Urinary bladder (tissue), 3 donors: ENCODE measurements at regions not wholly inside any gene's neighbourhood (a gene's known extent, or its start where the extent isn't known, plus 50 kb on each side); places are given as distances from the start of the nearest gene placed in this dataset.

Experiments
- DNase-seq: peaks from one replicate; pipeline ENCODE4 v3.0.0-alpha.2; 2015; ENCODE audit errors: extremely low spot score
- H3K27ac ChIP-seq: one replicate; pipeline ENCODE4 v1.5.1; 2013; ENCODE audit warnings: low read depth, mild to moderate bottlenecking, moderate library complexity
- H3K36me3 ChIP-seq: one replicate; pipeline ENCODE4 v1.6.1; 2013; ENCODE audit warnings: mild to moderate bottlenecking, moderate library complexity; ENCODE audit not compliant: insufficient read depth
- H3K4me1 ChIP-seq: one replicate; pipeline ENCODE4 v1.6.1; 2013; ENCODE audit warnings: mild to moderate bottlenecking, moderate library complexity; ENCODE audit not compliant: insufficient read depth
- H3K4me3 ChIP-seq: one replicate; pipeline ENCODE4 v1.5.1; 2013; ENCODE audit warnings: low read depth, low read length
- WGBS: extraction: QIAGEN DNeasy Blood & Tissue Kit; methylation state at CpG from one replicate; pipeline ENCODE4 v1.1.7; 2013; 5-methylcytosine and 5-hydroxymethylcytosine counted together
- donor health status: healthy with polysubstance abuse.
- donor health status: healthy.

- Histone ChIP-seq H3K36me3 (no peaks in the 10 kb centered on the region), H3K4me1 (no peaks in the 10 kb centered on the region), H3K4me3 (no peak overlapping the region), H3K27ac (no peak overlapping the region)
- WGBS: 55% methylated on average over 8 of the region's 8 CpGs
- DNase-seq: no peak
Measured at GRCh38 chr12:98110536-98110935, 404.9 kb upstream of the TMPO start.

GRCh38 chr12:98113548-98113947 lies 401.8 kb upstream of the TMPO start:
- WGBS: 59% methylated on average over 2 of the region's 2 CpGs
- H3K36me3 ChIP-seq: no peaks in the 10 kb centered on the region
- H3K27ac ChIP-seq: no peak overlapping the region
- H3K4me3 ChIP-seq: no peak overlapping the region
- DNase-seq: no peak
- no peaks in the 10 kb centered on the region for H3K4me1 ChIP-seq

- no peaks in the 10 kb centered on the region for H3K36me3 ChIP-seq
- H3K27ac ChIP-seq: no peak overlapping the region
- 95% methylated on average over 4 of the region's 4 CpGs for WGBS
- H3K4me1 ChIP-seq: no peaks in the 10 kb centered on the region
- H3K4me3 ChIP-seq: no peak overlapping the region
- no peak for DNase-seq
Measured at GRCh38 chr12:98121963-98122362, 393.4 kb upstream of the TMPO start.

DNA sequence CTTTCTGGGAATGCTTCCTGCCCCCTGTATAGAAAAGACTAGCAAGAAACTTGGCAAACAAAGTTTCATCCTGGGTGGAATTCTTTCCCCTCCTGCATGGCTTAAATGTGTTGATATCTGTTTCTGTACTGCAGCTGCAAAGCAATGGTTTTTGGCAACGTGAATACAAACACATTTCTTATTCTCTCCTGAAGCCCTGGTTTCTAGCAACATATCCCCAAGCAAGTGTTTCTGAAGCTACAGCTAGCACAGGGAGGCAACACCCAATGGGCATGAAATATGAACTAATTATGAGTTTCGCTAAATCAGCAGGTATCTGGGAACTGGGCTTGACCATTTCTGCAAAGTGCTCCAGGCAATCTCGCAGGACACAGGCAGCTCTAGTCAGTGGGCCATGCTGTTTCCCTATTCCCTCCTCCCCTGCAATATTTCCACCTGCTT lies 392.3 kb upstream of the TMPO start:
- DNase-seq: no peak
- Histone ChIP-seq H3K36me3 (no peaks in the 10 kb centered on the region), H3K4me1 (no peaks in the 10 kb centered on the region), H3K4me3 (no peak overlapping the region), H3K27ac (no peak overlapping the region)
- WGBS: 23% methylated on average over 3 of the region's 3 CpGs

GRCh38 chr12:98126637-98127335 lies 388.6 kb upstream of the TMPO start:
- DNase-seq: no peak
- no peaks in the 10 kb centered on the region for H3K36me3 ChIP-seq
- 37% methylated on average over 12 of the region's 12 CpGs for WGBS

GRCh38 chr12:98127336-98127679 lies 388.1 kb upstream of the TMPO start:
- Histone ChIP-seq H3K27ac (no peak overlapping the region), H3K4me1 (no peaks in the 10 kb centered on the region), H3K4me3 (no peak overlapping the region), H3K36me3 (no peaks in the 10 kb centered on the region)
- no peak for DNase-seq
- 49% methylated on average over 3 of the region's 3 CpGs for WGBS

More at GRCh38 chr12:98126637-98127335, 388.6 kb upstream of the TMPO start:
- Histone ChIP-seq H3K27ac (no peak overlapping the region), H3K4me3 (no peak overlapping the region), H3K4me1 (no peaks in the 10 kb centered on the region)

- DNase-seq: no peak
- Histone ChIP-seq H3K36me3 (no peaks in the 10 kb centered on the region), H3K27ac (no peak overlapping the region)
Measured at GRCh38 chr12:98127854-98128253, 387.5 kb upstream of the TMPO start.

GRCh38 chr12:98136544-98136943 lies 378.8 kb upstream of the TMPO start:
- Histone ChIP-seq H3K36me3 (no peaks in the 10 kb centered on the region), H3K27ac (no peak overlapping the region), H3K4me3 (no peak overlapping the region), H3K4me1 (no peaks in the 10 kb centered on the region)
- WGBS: 54% methylated on average over 2 of the region's 2 CpGs
- no peak for DNase-seq

More at GRCh38 chr12:98127854-98128253, 387.5 kb upstream of the TMPO start:
- Histone ChIP-seq H3K4me3 (no peak overlapping the region), H3K4me1 (no peaks in the 10 kb centered on the region)

DNA sequence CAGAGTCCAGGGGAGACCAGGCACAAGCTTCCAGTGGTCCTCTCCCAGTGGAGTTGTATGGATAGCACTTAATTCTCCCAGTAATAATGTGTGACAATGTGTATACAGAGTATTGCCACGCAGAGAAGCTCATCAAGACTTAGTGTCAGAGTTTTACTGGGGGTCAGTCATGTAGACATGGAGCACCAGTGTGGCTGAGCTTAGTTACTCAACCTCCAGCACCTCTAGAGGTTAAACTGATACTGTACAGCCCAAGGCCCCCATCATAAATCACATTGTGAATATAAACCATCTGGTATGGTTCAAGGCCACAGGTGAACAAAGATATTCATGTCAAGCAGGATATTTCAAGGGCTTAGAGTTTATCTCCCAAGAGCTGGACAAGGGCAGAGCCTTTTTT lies 378.1 kb upstream of the TMPO start:
- no peak overlapping the region for H3K4me3 ChIP-seq
- H3K4me1 ChIP-seq: no peaks in the 10 kb centered on the region
- DNase-seq: no peak
- H3K27ac ChIP-seq: no peak overlapping the region
- H3K36me3 ChIP-seq: no peaks in the 10 kb centered on the region
- 51% methylated on average over 1 of the region's 1 CpG for WGBS

GRCh38 chr12:98144953-98145352 lies 370.4 kb upstream of the TMPO start:
- DNase-seq: no peak

DNA sequence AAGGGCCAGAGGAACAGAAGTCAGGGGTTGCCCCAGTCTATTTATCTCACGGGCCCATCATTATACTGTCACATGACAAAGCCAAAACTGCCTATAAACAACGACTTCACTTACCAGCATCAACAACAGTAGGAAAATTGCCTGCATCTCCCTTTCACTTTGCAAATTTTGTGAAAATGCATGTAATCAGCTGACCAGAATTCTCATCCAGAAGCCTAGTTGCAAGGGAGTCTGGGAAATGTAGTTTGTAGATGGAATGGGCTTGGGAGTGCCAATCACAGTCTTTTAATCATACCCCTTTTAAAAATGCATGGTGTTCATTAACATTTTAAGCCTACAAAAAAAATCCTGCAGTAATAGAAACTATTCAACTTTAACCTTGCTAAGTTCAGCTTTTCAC lies 369.3 kb upstream of the TMPO start:
- Histone ChIP-seq H3K27ac (no peak overlapping the region), H3K36me3 (peaks cover under 1% of the 10 kb centered on the region), H3K4me1 (no peaks in the 10 kb centered on the region), H3K4me3 (no peak overlapping the region)
- 81% methylated on average over 2 of the region's 2 CpGs for WGBS
- no peak for DNase-seq

More at GRCh38 chr12:98144953-98145352, 370.4 kb upstream of the TMPO start:
- Histone ChIP-seq H3K4me3 (no peak overlapping the region), H3K27ac (no peak overlapping the region), H3K36me3 (no peaks in the 10 kb centered on the region), H3K4me1 (no peaks in the 10 kb centered on the region)

GRCh38 chr12:98146487-98146886 lies 368.9 kb upstream of the TMPO start:
- WGBS: 77% methylated on average over 4 of the region's 4 CpGs

GRCh38 chr12:98149270-98149669 lies 366.1 kb upstream of the TMPO start:
- Histone ChIP-seq H3K4me1 (no peaks in the 10 kb centered on the region), H3K36me3 (peaks cover 1% of the 10 kb centered on the region), H3K4me3 (no peak overlapping the region), H3K27ac (no peak overlapping the region)
- DNase-seq: no peak

More at GRCh38 chr12:98146487-98146886, 368.9 kb upstream of the TMPO start:
- DNase-seq: no peak
- no peak overlapping the region for H3K27ac ChIP-seq
- H3K4me1 ChIP-seq: no peaks in the 10 kb centered on the region
- H3K4me3 ChIP-seq: no peak overlapping the region
- peaks cover 1% of the 10 kb centered on the region for H3K36me3 ChIP-seq

DNA sequence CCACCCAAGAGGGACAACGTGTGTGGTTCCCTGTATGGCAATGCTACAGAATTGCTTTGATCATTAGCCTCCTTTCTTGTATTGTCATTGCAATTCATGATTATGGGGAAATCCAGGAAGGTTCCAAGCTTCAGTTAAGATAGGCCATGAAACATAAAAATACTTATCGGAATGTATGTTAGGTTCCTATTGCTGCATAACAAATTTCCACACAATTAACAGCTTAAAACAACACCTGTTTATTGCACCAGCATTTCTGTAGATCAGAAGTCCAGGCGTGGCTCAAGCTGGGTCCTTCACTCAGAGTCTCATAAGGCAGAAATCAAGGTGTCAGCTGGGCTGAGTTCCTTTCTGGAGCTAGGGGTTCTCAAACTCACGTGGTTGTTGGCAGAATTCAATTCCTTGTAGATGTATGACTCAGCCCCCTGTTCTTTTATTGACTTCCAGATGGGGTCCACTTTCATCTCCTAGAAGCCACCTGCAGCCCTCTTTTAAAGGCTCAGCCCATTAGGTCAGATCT lies 365.6 kb upstream of the TMPO start:
- peaks cover 1% of the 10 kb centered on the region for H3K36me3 ChIP-seq
- no peak overlapping the region for H3K4me3 ChIP-seq
- no peak for DNase-seq
- H3K4me1 ChIP-seq: no peaks in the 10 kb centered on the region
- 87% methylated on average over 4 of the region's 4 CpGs for WGBS
- no peak overlapping the region for H3K27ac ChIP-seq
